ENCODE measurements at regions not wholly inside any gene's neighbourhood (a gene's known extent, or its start where the extent isn't known, plus 50 kb on each side); places are given as distances from the start of the nearest gene placed in this dataset.
A peak's percentile ranks its signal among the peaks of the same experiment; 100 is the strongest.

- Histone ChIP-seq H3K4me3 (ENCODE audit: low read length) (no peak overlapping the region), H3K36me3 (ENCODE audit: control insufficient read depth, insufficient read depth, low read length) (no peaks in the 10 kb centered on the region), H3K27ac (ENCODE audit: low read length) (no peak overlapping the region), H3K9me3 (ENCODE audit: control insufficient read depth, insufficient read depth, low read length) (no peaks in the 10 kb centered on the region), H3K27me3 (ENCODE audit: control insufficient read depth, insufficient read depth, low read length) (peaks cover 3% of the 10 kb centered on the region), H3K4me1 (ENCODE audit: control insufficient read depth, insufficient read depth, low read length) (peaks cover 1% of the 10 kb centered on the region)
- Mint-ChIP-seq H3K27me3 (ENCODE audit: low read depth in 2 of 2) (peaks cover 24 to 36% of the 10 kb centered on the region in 2 donors), H3K4me1 (peaks cover 0 to 9% of the 10 kb centered on the region in 2 donors), H3K36me3 (no peaks in the 10 kb centered on the region), H3K27ac (peak overlapping the region in 1 of 2 donors; percentile 0), H3K4me3 (no peak overlapping the region), H3K9me3 (no peaks in the 10 kb centered on the region)
- DNase-seq: no peak
- 85% methylated on average over 1 of the region's 1 CpG for WGBS (ENCODE audit: insufficient coverage)
- intact Hi-C loops (cut with micrococcal nuclease): no loop called here
- TF ChIP-seq, protein P1, sequence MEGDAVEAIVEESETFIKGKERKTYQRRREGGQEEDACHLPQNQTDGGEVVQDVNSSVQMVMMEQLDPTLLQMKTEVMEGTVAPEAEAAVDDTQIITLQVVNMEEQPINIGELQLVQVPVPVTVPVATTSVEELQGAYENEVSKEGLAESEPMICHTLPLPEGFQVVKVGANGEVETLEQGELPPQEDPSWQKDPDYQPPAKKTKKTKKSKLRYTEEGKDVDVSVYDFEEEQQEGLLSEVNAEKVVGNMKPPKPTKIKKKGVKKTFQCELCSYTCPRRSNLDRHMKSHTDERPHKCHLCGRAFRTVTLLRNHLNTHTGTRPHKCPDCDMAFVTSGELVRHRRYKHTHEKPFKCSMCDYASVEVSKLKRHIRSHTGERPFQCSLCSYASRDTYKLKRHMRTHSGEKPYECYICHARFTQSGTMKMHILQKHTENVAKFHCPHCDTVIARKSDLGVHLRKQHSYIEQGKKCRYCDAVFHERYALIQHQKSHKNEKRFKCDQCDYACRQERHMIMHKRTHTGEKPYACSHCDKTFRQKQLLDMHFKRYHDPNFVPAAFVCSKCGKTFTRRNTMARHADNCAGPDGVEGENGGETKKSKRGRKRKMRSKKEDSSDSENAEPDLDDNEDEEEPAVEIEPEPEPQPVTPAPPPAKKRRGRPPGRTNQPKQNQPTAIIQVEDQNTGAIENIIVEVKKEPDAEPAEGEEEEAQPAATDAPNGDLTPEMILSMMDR (IDR thresholded peaks at IDR 0.05): no peak
- ATAC-seq: no peak
Observed at GRCh38 chr4:26213317-26213716, 107.5 kb upstream of the RBPJ start.

GRCh38 chr4:26214994-26215393 lies 105.8 kb upstream of the RBPJ start:
- DNase-seq (no peak), ATAC-seq (no peak)
- no peak overlapping the region for H3K4me3 ChIP-seq (ENCODE audit: low read length)
- no peaks in the 10 kb centered on the region for H3K36me3 Mint-ChIP-seq
- TF ChIP-seq, protein P1 (IDR thresholded peaks at IDR 0.05): no peak
- H3K4me1 ChIP-seq (ENCODE audit: control insufficient read depth, insufficient read depth, low read length): peaks cover 7% of the 10 kb centered on the region
- H3K9me3 ChIP-seq (ENCODE audit: control insufficient read depth, insufficient read depth, low read length): no peaks in the 10 kb centered on the region
- peaks cover 0 to 9% of the 10 kb centered on the region in 2 donors for H3K4me1 Mint-ChIP-seq
- no peaks in the 10 kb centered on the region for H3K9me3 Mint-ChIP-seq
- intact Hi-C loops (cut with micrococcal nuclease): no loop called here
- H3K27ac Mint-ChIP-seq: no peak overlapping the region
- H3K36me3 ChIP-seq (ENCODE audit: control insufficient read depth, insufficient read depth, low read length): no peaks in the 10 kb centered on the region
- peaks cover 3% of the 10 kb centered on the region for H3K27me3 ChIP-seq (ENCODE audit: control insufficient read depth, insufficient read depth, low read length)
- no peak overlapping the region for H3K27ac ChIP-seq (ENCODE audit: low read length)
- no peak overlapping the region for H3K4me3 Mint-ChIP-seq
- peaks cover 20 to 32% of the 10 kb centered on the region in 2 donors for H3K27me3 Mint-ChIP-seq (ENCODE audit: low read depth in 2 of 2)

GRCh38 chr4:26215725-26216124 lies 105.1 kb upstream of the RBPJ start:
- Histone ChIP-seq H3K9me3 (ENCODE audit: control insufficient read depth, insufficient read depth, low read length) (no peaks in the 10 kb centered on the region), H3K27me3 (ENCODE audit: control insufficient read depth, insufficient read depth, low read length) (peaks cover 3% of the 10 kb centered on the region), H3K4me3 (ENCODE audit: low read length) (no peak overlapping the region), H3K27ac (ENCODE audit: low read length) (no peak overlapping the region), H3K4me1 (ENCODE audit: control insufficient read depth, insufficient read depth, low read length) (peaks cover 7% of the 10 kb centered on the region), H3K36me3 (ENCODE audit: control insufficient read depth, insufficient read depth, low read length) (no peaks in the 10 kb centered on the region)
- Mint-ChIP-seq H3K27ac (no peak overlapping the region), H3K4me1 (peaks cover 0 to 9% of the 10 kb centered on the region in 2 donors), H3K4me3 (no peak overlapping the region), H3K27me3 (ENCODE audit: low read depth in 2 of 2) (peaks cover 17 to 25% of the 10 kb centered on the region in 2 donors), H3K36me3 (no peaks in the 10 kb centered on the region), H3K9me3 (no peaks in the 10 kb centered on the region)
- ATAC-seq: no peak
- 84% methylated on average over 7 of the region's 7 CpGs for WGBS (ENCODE audit: insufficient coverage)
- intact Hi-C loops (cut with micrococcal nuclease): no loop called here
- no peak for DNase-seq
- TF ChIP-seq, protein P1 (IDR thresholded peaks at IDR 0.05): no peak

DNA sequence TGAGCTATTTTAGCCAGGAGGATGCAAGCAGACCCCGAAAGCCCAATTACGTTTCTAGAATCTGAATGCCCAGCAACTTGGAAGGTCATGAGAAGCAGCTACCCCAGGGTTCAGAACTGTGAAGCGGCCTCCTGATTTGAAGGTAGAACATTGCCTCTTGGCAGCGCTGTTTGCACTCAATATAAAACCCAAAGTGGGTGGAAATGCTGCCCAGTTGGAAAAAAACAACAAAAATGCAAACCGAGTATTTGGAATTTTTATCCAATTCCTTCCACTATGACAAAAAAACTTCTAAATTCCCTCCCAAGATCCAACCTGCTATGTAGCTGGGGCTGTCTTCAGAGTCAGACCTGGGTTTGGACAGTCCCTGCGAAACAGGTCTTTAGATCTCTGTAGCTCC lies 103.3 kb upstream of the RBPJ start:
- intact Hi-C loops (cut with micrococcal nuclease): no loop called here
- H3K4me3 ChIP-seq (ENCODE audit: low read length): no peak overlapping the region
- H3K36me3 ChIP-seq (ENCODE audit: control insufficient read depth, insufficient read depth, low read length): no peaks in the 10 kb centered on the region
- ATAC-seq (no peak), DNase-seq (no peak)
- H3K27me3 Mint-ChIP-seq (ENCODE audit: low read depth in 2 of 2): peaks cover 14 to 21% of the 10 kb centered on the region in 2 donors
- TF ChIP-seq, protein P1 (IDR thresholded peaks at IDR 0.05): no peak
- H3K4me3 Mint-ChIP-seq: no peak overlapping the region
- H3K36me3 Mint-ChIP-seq: no peaks in the 10 kb centered on the region
- H3K4me1 Mint-ChIP-seq: peaks cover 0 to 9% of the 10 kb centered on the region in 2 donors
- peaks cover 3% of the 10 kb centered on the region for H3K27me3 ChIP-seq (ENCODE audit: control insufficient read depth, insufficient read depth, low read length)
- H3K4me1 ChIP-seq (ENCODE audit: control insufficient read depth, insufficient read depth, low read length): peaks cover 7% of the 10 kb centered on the region
- no peak overlapping the region for H3K27ac Mint-ChIP-seq
- H3K9me3 ChIP-seq (ENCODE audit: control insufficient read depth, insufficient read depth, low read length): no peaks in the 10 kb centered on the region
- H3K9me3 Mint-ChIP-seq: no peaks in the 10 kb centered on the region
- no peak overlapping the region for H3K27ac ChIP-seq (ENCODE audit: low read length)
- 94% methylated on average over 6 of the region's 6 CpGs for WGBS (ENCODE audit: insufficient coverage)

All from natural killer cell (primary cell).